Liver (tissue), 3 donors: ENCODE measurements at regions not wholly inside any gene's neighbourhood (a gene's known extent, or its start where the extent isn't known, plus 50 kb on each side); places are given as distances from the start of the nearest gene placed in this dataset.

Experiments used
- GABPA ChIP-seq, 2 donors: IDR thresholded peaks in 1 of 2; conservative IDR thresholded peaks in 1 of 2; 2 replicates each; pipeline ENCODE4 v1.6.1; 2016; ENCODE audit warnings: antibody characterized with exemption in 2 of 2, mild to moderate bottlenecking in 1 of 2, moderate library complexity in 1 of 2
- RAD21 ChIP-seq, 2 donors: IDR thresholded peaks; 2 replicates each; pipeline ENCODE4 v1.6.1; 2016; ENCODE audit warnings: antibody characterized with exemption in 2 of 2, mild to moderate bottlenecking in 2 of 2
- RXRA ChIP-seq, 2 donors: IDR thresholded peaks; 2 replicates each; pipeline ENCODE4 v1.6.1; 2017 to 2018; ENCODE audit warnings: antibody characterized with exemption in 2 of 2, mild to moderate bottlenecking in 1 of 2
- SP1 ChIP-seq: IDR thresholded peaks from 2 replicates; pipeline ENCODE4 v1.6.1; 2018; ENCODE audit warnings: antibody characterized with exemption, mild to moderate bottlenecking
- YY1 ChIP-seq: IDR thresholded peaks from 2 replicates; pipeline ENCODE4 v1.6.1; 2016; ENCODE audit warnings: antibody characterized with exemption, mild to moderate bottlenecking
- TF ChIP-seq, protein P1 (sequence below): fragments of 150-350 bp; IDR thresholded peaks from 2 replicates; pipeline ENCODE4 v1.5.1; 2017; ENCODE audit warnings: improper control_type of control experiment, low read depth, low read length; ENCODE audit not compliant: missing input control
- donor health status: healthy.
- donor health status: healthy.

DNA sequence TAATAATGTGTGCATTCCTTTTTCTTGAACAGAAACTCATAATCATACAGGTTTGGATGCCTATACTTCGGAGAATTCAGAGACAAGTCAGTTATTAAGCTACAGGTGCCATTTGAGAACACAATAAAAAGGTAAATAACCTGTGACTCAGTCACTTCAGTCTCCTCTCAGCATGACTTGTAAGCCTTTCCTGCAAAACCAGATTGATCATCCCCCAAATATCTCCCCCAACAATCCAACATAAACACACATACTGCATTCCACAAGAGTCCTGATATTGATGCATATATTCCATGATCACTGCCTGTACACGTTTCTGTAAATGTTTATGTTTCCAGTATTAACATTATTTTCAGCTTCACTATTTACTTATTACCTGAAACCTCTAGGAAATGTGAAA, 110.8 kb downstream of the PWWP3B start:
- TF ChIP-seq RXRA (IDR thresholded peaks at IDR 0.05) (no peak), YY1 (no peak), GABPA (IDR thresholded peaks at IDR 0.05 in 1 of 2, conservative IDR thresholded peaks at IDR 0.05 in 1 of 2) (no peak), SP1 (no peak), RAD21 (IDR thresholded peaks at IDR 0.05) (no peak)
- TF ChIP-seq, protein P1, sequence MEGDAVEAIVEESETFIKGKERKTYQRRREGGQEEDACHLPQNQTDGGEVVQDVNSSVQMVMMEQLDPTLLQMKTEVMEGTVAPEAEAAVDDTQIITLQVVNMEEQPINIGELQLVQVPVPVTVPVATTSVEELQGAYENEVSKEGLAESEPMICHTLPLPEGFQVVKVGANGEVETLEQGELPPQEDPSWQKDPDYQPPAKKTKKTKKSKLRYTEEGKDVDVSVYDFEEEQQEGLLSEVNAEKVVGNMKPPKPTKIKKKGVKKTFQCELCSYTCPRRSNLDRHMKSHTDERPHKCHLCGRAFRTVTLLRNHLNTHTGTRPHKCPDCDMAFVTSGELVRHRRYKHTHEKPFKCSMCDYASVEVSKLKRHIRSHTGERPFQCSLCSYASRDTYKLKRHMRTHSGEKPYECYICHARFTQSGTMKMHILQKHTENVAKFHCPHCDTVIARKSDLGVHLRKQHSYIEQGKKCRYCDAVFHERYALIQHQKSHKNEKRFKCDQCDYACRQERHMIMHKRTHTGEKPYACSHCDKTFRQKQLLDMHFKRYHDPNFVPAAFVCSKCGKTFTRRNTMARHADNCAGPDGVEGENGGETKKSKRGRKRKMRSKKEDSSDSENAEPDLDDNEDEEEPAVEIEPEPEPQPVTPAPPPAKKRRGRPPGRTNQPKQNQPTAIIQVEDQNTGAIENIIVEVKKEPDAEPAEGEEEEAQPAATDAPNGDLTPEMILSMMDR = no peak
